H9 (cell line): ENCODE measurements at regions not wholly inside any gene's neighbourhood (a gene's known extent, or its start where the extent isn't known, plus 50 kb on each side); places are given as distances from the start of the nearest gene placed in this dataset.

Source experiments
- DNase-seq: peaks from one replicate; pipeline ENCODE4 v3.0.0-alpha.2; 2017
- H2AFZ ChIP-seq: one replicate; pipeline ENCODE4 v1.6.1; 2013; ENCODE audit warnings: mild to moderate bottlenecking, low read length, control low read depth, moderate library complexity
- H2AK5ac ChIP-seq: 2 replicates; pipeline ENCODE4 v1.6.1; 2013; ENCODE audit warnings: low read length, control low read depth, mixed read lengths; ENCODE audit not compliant: insufficient read length
- H2BK120ac ChIP-seq: one replicate; pipeline ENCODE4 v1.6.1; 2013; ENCODE audit warnings: low read depth, mild to moderate bottlenecking, low read length, control low read depth, inconsistent platforms; ENCODE audit not compliant: poor library complexity, severe bottlenecking
- H2BK12ac ChIP-seq: 2 replicates; pipeline ENCODE4 v1.6.1; 2013; ENCODE audit warnings: low read length, control low read depth, mixed read lengths, low read depth; ENCODE audit not compliant: insufficient read length
- H2BK15ac ChIP-seq: 2 replicates; pipeline ENCODE4 v1.6.1; 2013; ENCODE audit warnings: low read depth, low read length, control low read depth
- H2BK20ac ChIP-seq: one replicate; pipeline ENCODE4 v1.6.1; 2013; ENCODE audit warnings: low read depth, mild to moderate bottlenecking, low read length, control low read depth, inconsistent platforms; ENCODE audit not compliant: poor library complexity, severe bottlenecking
- H2BK5ac ChIP-seq: 2 replicates; pipeline ENCODE4 v1.6.1; 2013; ENCODE audit warnings: low read length, control low read depth, mixed read lengths; ENCODE audit not compliant: insufficient read length
- H3K14ac ChIP-seq: 2 replicates; pipeline ENCODE4 v1.6.1; 2013; ENCODE audit warnings: low read length, control low read depth; ENCODE audit not compliant: insufficient read depth
- H3K18ac ChIP-seq: 2 replicates; pipeline ENCODE4 v1.6.1; 2013; ENCODE audit warnings: low read depth, mild to moderate bottlenecking, mixed read lengths, low read length, control low read depth; ENCODE audit not compliant: insufficient read length
- H3K23ac ChIP-seq: 2 replicates; pipeline ENCODE4 v1.6.1; 2013; ENCODE audit warnings: low read length, control low read depth, mixed read lengths, low read depth; ENCODE audit not compliant: insufficient read length
- H3K23me2 ChIP-seq: 2 replicates; pipeline ENCODE4 v1.6.1; 2013; ENCODE audit warnings: low read depth, mild to moderate bottlenecking, mixed read lengths, low read length, control low read depth; ENCODE audit not compliant: insufficient read length, poor library complexity, severe bottlenecking
- H3K27ac ChIP-seq: 2 replicates; pipeline ENCODE4 v1.5.1; 2013; ENCODE audit warnings: low read length, control low read depth, mixed read lengths, low read depth; ENCODE audit not compliant: insufficient read length
- H3K27me3 ChIP-seq: 2 replicates; pipeline ENCODE4 v1.6.1; 2013; ENCODE audit warnings: low read length, control low read depth, inconsistent platforms; ENCODE audit not compliant: insufficient read depth
- H3K4ac ChIP-seq: 2 replicates; pipeline ENCODE4 v1.6.1; 2013; ENCODE audit warnings: low read depth, mild to moderate bottlenecking, control low read depth, inconsistent platforms, low read length, moderate library complexity
- H3K4me1 ChIP-seq: 2 replicates; pipeline ENCODE4 v1.6.1; 2013; ENCODE audit warnings: low read length, control low read depth, inconsistent platforms; ENCODE audit not compliant: insufficient read depth
- H3K4me2 ChIP-seq: 2 replicates; pipeline ENCODE4 v1.6.1; 2013; ENCODE audit warnings: low read length, control low read depth, mixed read lengths; ENCODE audit not compliant: insufficient read length, insufficient read depth
- H3K56ac ChIP-seq: 2 replicates; pipeline ENCODE4 v1.6.1; 2013; ENCODE audit warnings: low read depth, mild to moderate bottlenecking, mixed read lengths, low read length, control low read depth; ENCODE audit not compliant: insufficient read length
- H3K79me1 ChIP-seq: 2 replicates; pipeline ENCODE4 v1.6.1; 2013; ENCODE audit warnings: low read depth, mild to moderate bottlenecking, moderate library complexity, low read length, control low read depth, inconsistent platforms; ENCODE audit not compliant: insufficient read depth, poor library complexity, severe bottlenecking
- H3K79me2 ChIP-seq: 2 replicates; pipeline ENCODE4 v1.6.1; 2013; ENCODE audit warnings: low read length, control low read depth, inconsistent platforms; ENCODE audit not compliant: insufficient read depth
- H3K9ac ChIP-seq: 2 replicates; pipeline ENCODE4 v1.6.1; 2013; ENCODE audit warnings: low read length, control low read depth, mixed read lengths; ENCODE audit not compliant: insufficient read length; ENCODE audit errors: extremely low read depth
- H3K9me3 ChIP-seq: one replicate; pipeline ENCODE4 v1.6.1; 2013; ENCODE audit warnings: low read depth, low read length, inconsistent platforms; ENCODE audit not compliant: control insufficient read depth
- H3T11ph ChIP-seq: one replicate; pipeline ENCODE4 v1.6.1; 2013; ENCODE audit warnings: mild to moderate bottlenecking, low read length, control low read depth, inconsistent platforms
- H4K20me1 ChIP-seq: one replicate; pipeline ENCODE4 v1.6.1; 2013; ENCODE audit not compliant: control insufficient read depth, insufficient read length, insufficient read depth
- H4K5ac ChIP-seq: 2 replicates; pipeline ENCODE4 v1.6.1; 2013; ENCODE audit warnings: low read depth, mild to moderate bottlenecking, mixed read lengths, low read length, control low read depth; ENCODE audit not compliant: insufficient read length
- H4K8ac ChIP-seq: replicated peaks from 2 replicates; pipeline ENCODE4 v1.6.1; 2013; ENCODE audit warnings: low read length, control low read depth, mixed read lengths, low read depth; ENCODE audit not compliant: insufficient read length
- H4K91ac ChIP-seq: 2 replicates; pipeline ENCODE4 v1.6.1; 2013; ENCODE audit warnings: low read depth, mild to moderate bottlenecking, moderate library complexity, mixed read lengths, low read length, control low read depth; ENCODE audit not compliant: insufficient read length
- H3K27ac Mint-ChIP-seq, 3 experiments: 2 replicates in 2 of 3; 3 replicates in 1 of 3; pipeline ENCODE4 v1.8.0; 2020 to 2021; ENCODE audit warnings: mixed read lengths in 3 of 3, mild to moderate bottlenecking in 1 of 3, moderate library complexity in 1 of 3
- H3K27me3 Mint-ChIP-seq: 2 replicates; pipeline ENCODE4 v1.8.0; 2021; ENCODE audit warnings: low read depth, mild to moderate bottlenecking, moderate library complexity, mixed read lengths
- H3K36me3 Mint-ChIP-seq, 3 experiments: 2 replicates in 2 of 3; 3 replicates in 1 of 3; pipeline ENCODE4 v1.8.0; 2020 to 2021; ENCODE audit warnings: low read depth in 3 of 3, mixed read lengths in 3 of 3; ENCODE audit not compliant: insufficient read depth in 1 of 3
- H3K4me1 Mint-ChIP-seq, 2 experiments: 2 replicates each; pipeline ENCODE4 v1.8.0; 2020; ENCODE audit warnings: mixed read lengths in 2 of 2
- H3K4me3 Mint-ChIP-seq, 2 experiments: 2 replicates in 1 of 2; 3 replicates in 1 of 2; pipeline ENCODE4 v1.8.0; 2020 to 2021; ENCODE audit warnings: mild to moderate bottlenecking in 2 of 2, mixed read lengths in 2 of 2, moderate library complexity in 1 of 2
- H3K9me3 Mint-ChIP-seq, 2 experiments: 2 replicates in 1 of 2; 3 replicates in 1 of 2; pipeline ENCODE4 v1.8.0; 2020; ENCODE audit warnings: mild to moderate bottlenecking in 2 of 2, mixed read lengths in 2 of 2, moderate library complexity in 1 of 2
- WGBS: extraction: QIAGEN DNeasy Blood & Tissue Kit; methylation state at CpG from one replicate; pipeline ENCODE4 v1.1.7; 2013; ENCODE audit warnings: missing lambda C conversion rate, low lambda C conversion rate, mixed read lengths; ENCODE audit not compliant: insufficient read length; ENCODE audit errors: extremely low coverage; 5-methylcytosine and 5-hydroxymethylcytosine counted together
- TF ChIP-seq, protein P1 (sequence below): fragments of 200-600 bp; sonication (generic); conservative IDR thresholded peaks from 3 replicates; pipeline ENCODE4 v1.8.0; 2021; ENCODE audit warnings: antibody characterized with exemption, mild to moderate bottlenecking

DNA sequence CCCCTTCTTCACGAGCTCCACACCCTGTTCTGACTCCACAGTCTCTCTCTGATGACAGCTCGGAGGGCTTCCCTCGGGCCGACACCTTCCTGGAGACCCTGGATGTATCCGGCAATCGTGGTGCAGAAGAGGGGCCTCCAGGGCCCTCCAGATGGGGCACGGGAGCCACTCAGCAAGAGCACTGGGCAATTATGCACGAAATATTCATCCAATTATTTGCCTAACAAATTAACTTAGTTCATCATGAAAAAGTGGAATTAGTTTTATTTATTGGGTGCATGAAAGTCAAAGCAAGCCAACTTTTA is 277.3 kb upstream of the HDAC4 start:
- DNase-seq, result no peak
- Histone ChIP-seq H4K8ac (no peak overlapping the region), H2AFZ (no peak overlapping the region), H3K23me2 (no peaks in the 10 kb centered on the region), H4K91ac (no peak overlapping the region), H3K79me2 (no peaks in the 10 kb centered on the region), H2BK12ac (no peak overlapping the region), H2BK15ac (no peak overlapping the region), H3K4me2 (no peak overlapping the region), H3K27ac (no peak overlapping the region), H3K4ac (no peak overlapping the region), H3K9me3 (no peaks in the 10 kb centered on the region), H2BK5ac (no peak overlapping the region), H4K20me1 (no peaks in the 10 kb centered on the region), H3K79me1 (no peaks in the 10 kb centered on the region), H2BK20ac (no peak overlapping the region), H2BK120ac (no peak overlapping the region), H3K18ac (no peak overlapping the region), H2AK5ac (no peak overlapping the region), H3K9ac (no peak overlapping the region), H3K14ac (no peak overlapping the region), H3K23ac (no peak overlapping the region), H3K56ac (no peak overlapping the region), H3K4me1 (no peaks in the 10 kb centered on the region), H3T11ph (no peak overlapping the region), H4K5ac (no peak overlapping the region), H3K27me3 (no peaks in the 10 kb centered on the region)
- TF ChIP-seq, protein P1, sequence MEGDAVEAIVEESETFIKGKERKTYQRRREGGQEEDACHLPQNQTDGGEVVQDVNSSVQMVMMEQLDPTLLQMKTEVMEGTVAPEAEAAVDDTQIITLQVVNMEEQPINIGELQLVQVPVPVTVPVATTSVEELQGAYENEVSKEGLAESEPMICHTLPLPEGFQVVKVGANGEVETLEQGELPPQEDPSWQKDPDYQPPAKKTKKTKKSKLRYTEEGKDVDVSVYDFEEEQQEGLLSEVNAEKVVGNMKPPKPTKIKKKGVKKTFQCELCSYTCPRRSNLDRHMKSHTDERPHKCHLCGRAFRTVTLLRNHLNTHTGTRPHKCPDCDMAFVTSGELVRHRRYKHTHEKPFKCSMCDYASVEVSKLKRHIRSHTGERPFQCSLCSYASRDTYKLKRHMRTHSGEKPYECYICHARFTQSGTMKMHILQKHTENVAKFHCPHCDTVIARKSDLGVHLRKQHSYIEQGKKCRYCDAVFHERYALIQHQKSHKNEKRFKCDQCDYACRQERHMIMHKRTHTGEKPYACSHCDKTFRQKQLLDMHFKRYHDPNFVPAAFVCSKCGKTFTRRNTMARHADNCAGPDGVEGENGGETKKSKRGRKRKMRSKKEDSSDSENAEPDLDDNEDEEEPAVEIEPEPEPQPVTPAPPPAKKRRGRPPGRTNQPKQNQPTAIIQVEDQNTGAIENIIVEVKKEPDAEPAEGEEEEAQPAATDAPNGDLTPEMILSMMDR, result no peak
- Mint-ChIP-seq H3K9me3 (peaks cover 0 to 2% of the 10 kb centered on the region in 2 experiments; a peak in 2 of 5 replicates), H3K4me1 (no peaks in the 10 kb centered on the region), H3K27ac (no peak overlapping the region), H3K27me3 (peaks cover 10% of the 10 kb centered on the region), H3K36me3 (no peaks in the 10 kb centered on the region; a peak in 1 of 7 replicates), H3K4me3 (no peak overlapping the region)
- no CpG with 5 or more reads among the region's 8 CpGs for WGBS
